OCI-LY1 (cell line): ENCODE measurements at regions not wholly inside any gene's neighbourhood (a gene's known extent, or its start where the extent isn't known, plus 50 kb on each side); places are given as distances from the start of the nearest gene placed in this dataset.

Experiments used
- H2AFZ ChIP-seq: fragments of 200-600 bp; sonication (generic), shearing (Covaris generic); 2 replicates; pipeline ENCODE4 v1.6.0; 2014; ENCODE audit warnings: antibody characterized with exemption, mild to moderate bottlenecking, low read length
- H3F3A ChIP-seq: fragments of 200-600 bp; sonication (generic), shearing (Covaris generic); 2 replicates; pipeline ENCODE4 v1.6.0; 2014; ENCODE audit warnings: mild to moderate bottlenecking, antibody characterized with exemption, low read length, moderate library complexity; ENCODE audit not compliant: insufficient read depth
- H3K27ac ChIP-seq: fragments of 200-600 bp; sonication (generic); 2 replicates; pipeline ENCODE4 v1.5.1; 2014; ENCODE audit warnings: low read length, mixed run types, mild to moderate bottlenecking, low read depth; ENCODE audit not compliant: poor library complexity, severe bottlenecking
- H3K27me3 ChIP-seq: fragments of 200-600 bp; sonication (generic); 2 replicates; pipeline ENCODE4 v1.6.0; 2014; ENCODE audit warnings: antibody characterized with exemption, mild to moderate bottlenecking, low read length, moderate library complexity; ENCODE audit not compliant: insufficient read depth
- H3K36me3 ChIP-seq: fragments of 200-600 bp; sonication (generic); 2 replicates; pipeline ENCODE4 v1.6.1; 2014; ENCODE audit warnings: mild to moderate bottlenecking, antibody characterized with exemption, low read length, moderate library complexity, mixed read lengths; ENCODE audit not compliant: insufficient read depth
- H3K4me1 ChIP-seq: fragments of 200-600 bp; sonication (generic); 2 replicates; pipeline ENCODE4 v1.5.1; 2014; ENCODE audit warnings: mild to moderate bottlenecking, low read length, moderate library complexity; ENCODE audit not compliant: insufficient read depth, severe bottlenecking
- H3K4me2 ChIP-seq: fragments of 200-600 bp; sonication (generic), shearing (Covaris generic); 2 replicates; pipeline ENCODE4 v1.6.1; 2014; ENCODE audit warnings: low read length
- H3K4me3 ChIP-seq: fragments of 200-600 bp; sonication (generic); 2 replicates; pipeline ENCODE4 v1.5.1; 2014; ENCODE audit warnings: low read length, low read depth, mild to moderate bottlenecking, mixed read lengths; ENCODE audit not compliant: poor library complexity, severe bottlenecking
- H3K79me2 ChIP-seq: fragments of 200-600 bp; shearing (Covaris generic); 2 replicates; pipeline ENCODE4 v1.6.1; 2016; ENCODE audit warnings: mixed run types, low read length, mixed read lengths; ENCODE audit not compliant: insufficient read depth
- H3K9ac ChIP-seq: fragments of 200-600 bp; sonication (generic), shearing (Covaris generic); 2 replicates; pipeline ENCODE4 v1.6.1; 2014; ENCODE audit warnings: mild to moderate bottlenecking, low read length, mixed read lengths
- H3K9me2 ChIP-seq: fragments of 200-600 bp; sonication (generic), shearing (Covaris generic); 2 replicates; pipeline ENCODE4 v1.6.1; 2014; ENCODE audit warnings: low read depth, mild to moderate bottlenecking, low read length, mixed read lengths
- H3K9me3 ChIP-seq: fragments of 200-600 bp; shearing (Covaris generic); 2 replicates; pipeline ENCODE4 v1.6.1; 2014; ENCODE audit warnings: low read length, mixed read lengths
- H4K20me1 ChIP-seq: fragments of 200-600 bp; sonication (generic), shearing (Covaris generic); 2 replicates; pipeline ENCODE4 v1.6.0; 2016; ENCODE audit warnings: mild to moderate bottlenecking, low read length; ENCODE audit not compliant: insufficient read depth
- EZH2 ChIP-seq: fragments of 200-600 bp; sonication (generic), shearing (Covaris generic); IDR thresholded peaks from 2 replicates; pipeline ENCODE4 v1.8.0; 2017; ENCODE audit warnings: borderline replicate concordance, mixed run types, mild to moderate bottlenecking, antibody characterized with exemption, low read length, moderate library complexity, mixed read lengths
- TF ChIP-seq, protein P1 (sequence below): fragments of 200-600 bp; sonication (generic), shearing (Covaris generic); IDR thresholded peaks from 2 replicates; pipeline ENCODE4 v1.5.1; 2017; ENCODE audit warnings: mild to moderate bottlenecking, antibody characterized with exemption, low read length, moderate library complexity, mixed read lengths

DNA sequence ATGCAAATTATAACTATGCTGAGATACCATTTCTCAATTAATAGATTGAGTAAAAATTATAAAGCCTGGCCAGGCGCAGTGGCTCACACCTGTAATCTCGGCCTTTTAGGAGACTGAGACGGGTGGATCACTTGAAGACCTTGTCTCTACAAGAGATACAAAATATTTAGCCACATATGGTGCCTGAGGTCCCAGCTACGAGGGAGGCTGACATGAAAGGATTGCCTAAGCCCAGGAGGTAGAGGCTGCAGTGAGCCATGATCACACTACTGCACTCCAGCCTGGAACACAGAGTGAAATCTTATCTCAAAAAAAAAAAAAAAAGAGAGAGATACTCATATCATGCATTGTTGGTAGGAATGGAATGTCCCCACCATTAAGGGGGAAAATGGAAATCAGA is 142.4 kb downstream of the RCN1 start:
- Histone ChIP-seq H3K79me2 (no peaks in the 10 kb centered on the region), H3K9me3 (no peaks in the 10 kb centered on the region), H3K27me3 (no peaks in the 10 kb centered on the region), H3K36me3 (no peaks in the 10 kb centered on the region), H2AFZ (no peak overlapping the region), H3K9me2 (no peaks in the 10 kb centered on the region), H3K4me3 (no peak overlapping the region), H4K20me1 (no peaks in the 10 kb centered on the region), H3K4me2 (no peak overlapping the region), H3K27ac (no peak overlapping the region), H3K4me1 (no peaks in the 10 kb centered on the region), H3K9ac (no peak overlapping the region), H3F3A (no peaks in the 10 kb centered on the region)
- TF ChIP-seq EZH2 = no peak
- TF ChIP-seq, protein P1, sequence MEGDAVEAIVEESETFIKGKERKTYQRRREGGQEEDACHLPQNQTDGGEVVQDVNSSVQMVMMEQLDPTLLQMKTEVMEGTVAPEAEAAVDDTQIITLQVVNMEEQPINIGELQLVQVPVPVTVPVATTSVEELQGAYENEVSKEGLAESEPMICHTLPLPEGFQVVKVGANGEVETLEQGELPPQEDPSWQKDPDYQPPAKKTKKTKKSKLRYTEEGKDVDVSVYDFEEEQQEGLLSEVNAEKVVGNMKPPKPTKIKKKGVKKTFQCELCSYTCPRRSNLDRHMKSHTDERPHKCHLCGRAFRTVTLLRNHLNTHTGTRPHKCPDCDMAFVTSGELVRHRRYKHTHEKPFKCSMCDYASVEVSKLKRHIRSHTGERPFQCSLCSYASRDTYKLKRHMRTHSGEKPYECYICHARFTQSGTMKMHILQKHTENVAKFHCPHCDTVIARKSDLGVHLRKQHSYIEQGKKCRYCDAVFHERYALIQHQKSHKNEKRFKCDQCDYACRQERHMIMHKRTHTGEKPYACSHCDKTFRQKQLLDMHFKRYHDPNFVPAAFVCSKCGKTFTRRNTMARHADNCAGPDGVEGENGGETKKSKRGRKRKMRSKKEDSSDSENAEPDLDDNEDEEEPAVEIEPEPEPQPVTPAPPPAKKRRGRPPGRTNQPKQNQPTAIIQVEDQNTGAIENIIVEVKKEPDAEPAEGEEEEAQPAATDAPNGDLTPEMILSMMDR = no peak

DNA sequence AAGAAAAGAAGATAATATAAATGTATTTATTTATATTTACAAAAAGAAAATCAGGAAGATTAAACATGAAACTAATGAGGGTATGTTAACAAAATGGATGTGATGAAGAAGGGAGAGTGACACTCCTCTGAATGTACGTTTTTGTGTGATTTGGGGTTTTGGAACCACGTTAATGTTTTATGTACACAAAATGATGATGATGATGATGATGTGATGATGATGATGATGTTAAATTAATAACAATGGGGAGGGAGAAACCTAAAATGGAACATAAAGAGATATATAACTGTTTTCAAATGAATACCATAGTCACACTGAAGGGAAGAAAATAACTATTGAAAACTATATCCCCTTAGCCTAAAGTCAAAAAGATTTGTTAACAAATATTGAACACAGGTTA is 143.1 kb downstream of the RCN1 start:
- Histone ChIP-seq H3K79me2 (no peaks in the 10 kb centered on the region), H3K9me2 (no peaks in the 10 kb centered on the region), H2AFZ (no peak overlapping the region), H3K27ac (no peak overlapping the region), H3F3A (no peaks in the 10 kb centered on the region), H3K27me3 (no peaks in the 10 kb centered on the region), H4K20me1 (no peaks in the 10 kb centered on the region), H3K4me1 (no peaks in the 10 kb centered on the region), H3K36me3 (no peaks in the 10 kb centered on the region), H3K4me2 (no peak overlapping the region), H3K9me3 (no peaks in the 10 kb centered on the region), H3K9ac (no peak overlapping the region), H3K4me3 (no peak overlapping the region)
- no peak for TF ChIP-seq EZH2
- TF ChIP-seq, protein P1 = no peak

DNA sequence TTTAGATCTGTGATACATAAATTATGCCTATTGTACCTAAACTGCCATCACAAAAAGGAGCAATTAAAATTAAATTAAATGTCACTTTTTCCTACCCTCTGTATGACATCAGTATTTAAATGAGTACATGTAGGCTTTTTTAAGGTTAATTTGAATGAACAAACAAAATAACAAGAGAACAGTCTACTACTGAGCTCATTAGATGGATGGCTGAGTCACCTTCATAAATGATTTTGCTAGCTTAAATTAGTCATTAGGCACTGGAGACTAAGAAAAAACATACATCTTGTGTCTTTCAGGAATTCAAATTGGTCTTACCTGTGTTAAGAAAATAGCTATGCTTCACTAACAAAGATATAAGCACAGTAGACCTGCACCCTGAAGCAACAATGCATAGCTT is 153.6 kb downstream of the RCN1 start:
- H3K36me3 ChIP-seq = no peaks in the 10 kb centered on the region
- TF ChIP-seq, protein P1 = no peak
- TF ChIP-seq EZH2 = no peak
- H4K20me1 ChIP-seq = no peaks in the 10 kb centered on the region
- no peaks in the 10 kb centered on the region for H3K9me2 ChIP-seq
- no peaks in the 10 kb centered on the region for H3F3A ChIP-seq
- no peaks in the 10 kb centered on the region for H3K79me2 ChIP-seq
- no peak overlapping the region for H2AFZ ChIP-seq
- no peak overlapping the region for H3K27ac ChIP-seq
- no peak overlapping the region for H3K4me3 ChIP-seq
- no peak overlapping the region for H3K9ac ChIP-seq
- H3K27me3 ChIP-seq = no peaks in the 10 kb centered on the region
- H3K4me2 ChIP-seq = no peak overlapping the region
- H3K4me1 ChIP-seq = no peaks in the 10 kb centered on the region
- H3K9me3 ChIP-seq = no peaks in the 10 kb centered on the region
